Hematopoietic multipotent progenitor cell (in vitro differentiated cells): ENCODE measurements at regions not wholly inside any gene's neighbourhood (a gene's known extent, or its start where the extent isn't known, plus 50 kb on each side); places are given as distances from the start of the nearest gene placed in this dataset.
"Not testable (repeated sequence)": the region's sequence is repeated elsewhere in the genome, so short reads cannot be mapped to it uniquely, and the experiment has no call there.

Experiments
- DNase-seq, 3 donors: peaks; one replicate each; pipeline ENCODE4 v3.0.0-alpha.2; 2011 to 2015; ENCODE audit warnings: low read depth in 2 of 3, low spot score in 2 of 3

DNA sequence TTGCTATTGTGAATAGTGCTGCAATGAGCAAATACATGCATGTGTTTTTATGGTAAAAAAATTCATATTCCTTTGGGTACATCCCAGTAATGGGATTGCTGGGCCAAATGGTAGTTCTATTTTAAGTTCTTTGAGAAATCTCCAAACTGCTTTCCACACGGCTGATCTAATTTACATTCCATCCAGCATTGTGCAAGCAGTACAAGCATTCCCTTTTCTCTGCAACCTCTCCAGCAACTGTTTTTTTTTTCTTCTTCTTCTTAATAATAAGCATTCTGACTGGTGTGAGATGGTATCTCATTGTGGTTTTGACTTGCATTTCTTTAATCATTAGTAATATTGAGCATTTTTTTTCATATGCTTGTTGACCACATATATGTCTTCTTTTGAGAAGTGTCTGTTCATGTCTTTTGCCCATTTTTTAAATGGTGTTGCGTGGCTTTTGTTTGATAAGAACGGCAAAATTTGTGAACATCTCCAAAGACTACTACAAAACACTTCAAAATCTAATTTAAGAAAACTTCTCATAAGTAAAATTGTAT lies 136.1 kb upstream of the MYO3A start:
- no peak for DNase-seq

DNA sequence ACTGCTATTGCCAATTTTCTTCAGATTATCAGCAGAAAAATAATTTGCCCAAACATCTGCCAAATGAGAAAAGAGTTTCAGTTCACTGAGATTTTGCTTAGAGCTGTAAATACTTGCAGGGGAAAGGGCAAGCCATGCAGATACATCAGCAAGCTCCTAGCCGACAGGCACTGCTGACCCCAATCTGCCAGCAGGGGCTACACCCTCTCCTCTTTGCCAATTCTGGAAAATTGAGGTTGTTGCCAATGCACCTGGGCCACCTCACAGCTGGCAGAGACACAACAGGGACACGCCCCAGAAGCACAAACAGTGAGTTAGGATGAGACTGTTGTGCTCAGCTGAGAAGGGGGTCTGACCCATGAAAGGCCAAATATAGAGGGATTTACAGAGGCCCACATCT lies 129.5 kb upstream of the MYO3A start:
- DNase-seq: no peak

DNA sequence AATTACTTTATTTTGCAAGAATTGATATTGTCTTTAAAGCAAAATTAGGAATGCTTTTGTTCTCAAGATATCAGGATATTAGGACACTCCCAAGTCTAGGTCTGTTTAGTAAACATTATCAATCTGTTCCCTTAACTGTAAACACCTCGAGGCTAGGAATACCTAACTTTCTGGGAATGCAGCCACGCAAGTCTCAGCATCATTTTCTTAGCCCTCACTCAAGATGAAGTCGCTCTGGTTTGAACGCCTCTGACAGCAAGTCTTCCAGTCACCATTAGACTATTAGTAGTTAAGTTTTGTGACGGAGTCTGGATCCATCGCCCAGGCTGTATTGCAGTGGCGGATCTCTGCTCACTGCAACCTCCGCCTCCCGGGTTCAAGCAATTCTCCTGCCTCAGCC lies 128.0 kb upstream of the MYO3A start:
- DNase-seq: no peak

DNA sequence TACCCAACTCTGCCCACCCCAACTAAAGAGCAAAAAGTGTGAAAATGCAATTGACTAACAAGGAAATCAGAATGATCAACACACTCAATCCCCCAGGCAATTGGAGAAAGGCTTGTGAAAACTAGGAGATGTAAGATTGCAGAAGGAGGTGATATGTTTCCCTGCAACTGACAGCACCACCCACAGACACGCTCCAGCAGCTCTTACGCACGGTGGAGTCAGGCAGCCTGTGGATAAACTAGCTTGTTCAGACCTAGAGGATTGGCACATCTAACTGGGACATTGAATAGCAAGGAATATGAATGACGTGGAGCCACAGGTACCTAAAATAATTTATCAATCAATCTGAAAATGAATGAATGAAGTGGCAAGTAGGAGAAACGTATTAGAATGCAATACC lies 125.7 kb upstream of the MYO3A start:
- no peak for DNase-seq

DNA sequence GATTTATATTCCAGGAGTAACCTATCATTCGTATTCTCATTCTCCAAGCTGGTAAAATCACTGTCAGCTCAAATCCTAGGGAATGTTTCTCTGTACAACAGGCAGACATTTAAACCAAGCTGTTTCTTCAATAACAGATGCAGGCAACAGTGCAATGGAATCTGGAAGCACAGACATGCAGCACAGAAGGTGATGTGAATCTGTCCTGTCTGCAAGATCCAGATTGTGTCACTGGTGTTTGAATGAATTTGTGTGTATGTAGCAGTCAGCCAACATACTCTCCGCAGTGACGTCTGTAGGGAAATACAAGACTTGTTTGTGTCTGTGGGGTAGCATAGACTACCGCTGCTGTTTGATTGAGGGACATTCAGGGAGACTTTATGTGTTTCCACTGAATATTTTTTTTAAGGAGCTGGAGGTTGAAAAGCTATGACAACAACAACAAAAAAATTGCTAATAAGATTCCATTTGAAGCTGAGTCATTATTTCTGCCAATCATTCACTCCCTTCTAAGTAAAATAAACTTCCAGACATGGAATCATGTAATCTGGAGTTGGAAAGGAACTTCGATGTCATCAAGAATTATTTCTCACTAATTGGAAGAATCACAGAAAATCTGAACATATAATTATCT lies 122.9 kb upstream of the MYO3A start:
- DNase-seq: no peak

DNA sequence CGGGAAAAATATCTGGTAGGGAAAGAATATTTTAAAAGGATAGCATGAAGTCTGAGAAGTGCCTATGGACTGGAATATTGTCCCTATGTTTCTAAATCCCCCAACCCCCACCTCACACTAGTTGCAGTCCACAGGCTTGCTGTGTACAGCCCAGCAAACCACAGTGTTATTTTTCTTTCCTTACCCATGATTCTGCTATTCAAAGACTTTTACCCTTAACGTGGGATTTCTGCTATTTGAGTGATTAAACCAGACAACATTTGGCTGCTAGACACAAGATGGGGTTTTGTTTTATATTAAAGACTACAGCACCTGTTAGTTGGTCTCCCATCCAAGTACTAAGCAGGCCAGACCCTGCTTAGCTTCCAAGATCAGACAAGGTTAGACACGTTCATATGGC lies 120.5 kb upstream of the MYO3A start:
- DNase-seq: no peak

DNA sequence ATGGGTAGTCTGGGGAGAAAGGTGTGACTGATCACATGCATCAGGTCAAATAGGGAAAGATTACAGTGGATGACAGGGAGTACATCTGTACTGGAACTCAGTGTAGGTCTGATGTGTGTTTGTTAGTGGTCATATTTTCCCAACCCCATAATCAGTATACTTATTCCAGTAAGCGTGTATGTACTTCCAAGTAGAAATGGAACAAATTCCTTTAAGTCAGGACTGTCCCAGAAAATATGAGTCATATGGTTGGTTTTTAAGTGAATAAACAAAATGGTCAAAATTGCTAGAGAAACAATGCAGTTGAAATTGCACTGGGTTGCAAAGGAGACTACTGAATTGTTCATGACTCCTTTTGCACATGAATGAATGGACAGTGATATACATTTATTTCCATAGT lies 118.8 kb upstream of the MYO3A start:
- no peak for DNase-seq

DNA sequence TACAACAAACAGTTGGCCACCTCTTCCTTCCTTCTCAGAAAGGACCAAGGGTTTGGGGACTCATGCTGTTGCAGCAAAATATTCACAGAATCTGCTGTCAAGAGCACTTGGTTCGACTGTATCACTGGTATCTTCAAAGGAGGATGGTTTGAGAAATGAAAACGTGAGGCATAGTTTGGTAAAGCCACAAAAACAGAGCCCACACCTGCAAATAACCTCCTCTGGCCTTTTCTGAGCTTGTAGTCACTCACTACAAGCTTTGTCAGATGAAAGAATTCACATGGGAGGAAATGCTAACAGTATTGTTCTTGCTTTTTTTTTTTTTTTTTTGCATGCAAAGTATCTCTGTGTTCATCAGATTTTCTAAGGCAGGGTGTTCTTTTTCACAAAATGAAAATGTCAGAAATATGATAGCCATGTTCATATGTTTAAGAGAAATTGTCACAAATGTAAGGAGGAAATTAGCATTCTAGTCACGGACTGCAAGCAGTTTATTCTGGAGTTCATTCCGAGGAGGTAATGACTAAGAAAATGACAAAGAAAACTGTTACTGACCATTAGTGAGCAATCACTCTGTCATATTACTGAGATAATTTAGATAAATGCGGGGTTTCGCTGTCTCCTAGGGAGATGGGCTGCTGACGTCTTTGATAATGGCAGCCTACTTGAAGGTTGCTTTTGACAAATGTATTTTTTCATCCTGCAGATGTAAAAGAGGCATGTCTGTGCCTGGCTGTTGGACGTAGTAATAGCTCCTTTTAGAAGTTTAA lies 117.8 kb upstream of the MYO3A start:
- no peak for DNase-seq

DNA sequence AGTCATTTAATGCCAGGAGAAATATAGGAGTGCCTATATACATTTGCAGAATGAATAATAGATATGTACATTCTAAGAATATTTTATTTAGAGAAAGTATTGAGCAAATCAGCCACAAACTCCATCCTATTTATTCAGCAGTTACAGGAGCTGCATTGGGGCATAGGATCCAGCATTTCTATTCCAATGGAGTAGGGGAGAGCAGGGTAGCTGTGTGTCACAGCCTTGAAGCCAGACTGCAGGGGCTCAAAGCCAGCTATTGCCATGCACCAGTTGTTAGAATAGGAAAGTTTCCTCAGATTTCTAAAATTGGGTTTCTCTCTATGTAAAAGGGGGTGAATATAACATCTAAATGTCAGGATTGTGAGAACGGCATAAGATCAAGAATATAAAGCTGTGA lies 116.8 kb upstream of the MYO3A start:
- DNase-seq: no peak

DNA sequence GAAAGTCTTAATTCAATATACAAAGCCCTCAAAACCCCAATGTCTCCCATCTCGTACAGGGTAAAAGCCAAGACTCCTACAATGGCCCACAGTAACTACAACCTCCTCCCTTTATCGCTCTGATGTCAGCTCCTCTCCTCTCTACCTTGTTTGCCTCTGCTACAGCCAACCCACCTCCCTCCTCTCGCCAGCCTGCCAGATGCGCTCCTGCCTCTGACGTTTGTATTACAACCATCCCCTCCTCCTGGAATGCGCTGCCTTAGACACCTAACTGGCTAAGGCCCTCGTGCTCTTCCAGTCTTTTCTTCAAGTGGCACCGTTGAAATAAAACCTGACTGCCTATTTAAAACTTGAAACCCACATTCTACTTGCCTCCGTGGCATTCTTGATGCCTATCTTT lies 115.3 kb upstream of the MYO3A start:
- no peak for DNase-seq

DNA sequence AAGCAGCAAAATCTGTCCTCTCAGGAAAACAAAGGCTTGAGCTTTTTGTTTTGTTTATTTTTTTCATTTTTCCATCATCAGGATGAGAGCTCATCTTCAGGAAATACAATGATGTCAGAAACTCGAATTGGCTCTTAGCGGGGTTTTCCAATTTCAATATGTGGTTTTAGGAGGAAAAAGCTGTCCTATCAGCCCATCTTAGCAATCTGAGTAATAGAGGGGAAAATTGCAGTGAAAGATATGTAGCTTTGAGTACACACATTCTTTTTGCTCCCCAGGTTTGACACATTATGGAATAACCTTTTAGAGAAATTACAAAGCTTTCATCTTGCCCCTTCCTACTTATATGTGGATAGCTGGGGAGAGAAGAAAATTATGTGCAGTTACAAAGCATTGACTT lies 113.6 kb upstream of the MYO3A start:
- no peak for DNase-seq

DNA sequence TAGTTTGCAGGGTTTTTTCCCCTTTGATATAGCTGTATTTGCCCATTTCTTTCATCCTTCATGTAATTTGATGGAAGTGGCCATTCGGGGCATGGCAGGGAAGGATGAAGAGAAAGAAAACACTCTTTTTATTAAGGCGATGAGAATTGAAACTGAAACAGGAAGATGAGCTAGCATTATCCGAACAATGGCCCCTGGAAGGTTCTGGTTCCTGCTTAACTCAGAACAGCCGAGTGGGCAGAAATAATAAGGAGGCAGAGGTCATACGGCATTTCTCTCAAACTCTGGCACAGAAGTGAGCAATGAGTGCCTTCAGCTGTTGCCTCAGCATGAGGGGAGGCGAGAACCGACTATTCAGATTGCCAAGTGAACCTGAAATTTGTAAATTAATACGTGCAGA lies 113.2 kb upstream of the MYO3A start:
- no peak for DNase-seq

DNA sequence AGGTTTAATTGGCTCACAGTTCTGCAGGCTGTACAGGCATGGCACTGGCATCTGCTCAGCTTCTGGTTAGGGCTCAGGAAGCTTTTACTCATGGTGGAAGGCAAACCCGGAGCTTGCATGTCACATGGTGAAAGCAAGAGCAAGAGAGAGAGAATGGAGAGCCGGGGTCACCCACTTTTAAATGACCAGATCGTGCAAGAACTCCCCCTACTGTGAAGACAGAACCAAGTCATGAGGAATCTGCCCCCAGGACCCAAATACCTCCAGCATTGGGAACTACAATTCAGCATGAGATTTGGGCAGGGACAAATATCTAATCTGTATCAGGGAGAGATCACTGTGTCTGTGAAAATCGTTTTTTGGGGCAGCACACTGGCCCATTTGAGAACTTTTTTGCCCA lies 110.0 kb upstream of the MYO3A start:
- DNase-seq: no peak

DNA sequence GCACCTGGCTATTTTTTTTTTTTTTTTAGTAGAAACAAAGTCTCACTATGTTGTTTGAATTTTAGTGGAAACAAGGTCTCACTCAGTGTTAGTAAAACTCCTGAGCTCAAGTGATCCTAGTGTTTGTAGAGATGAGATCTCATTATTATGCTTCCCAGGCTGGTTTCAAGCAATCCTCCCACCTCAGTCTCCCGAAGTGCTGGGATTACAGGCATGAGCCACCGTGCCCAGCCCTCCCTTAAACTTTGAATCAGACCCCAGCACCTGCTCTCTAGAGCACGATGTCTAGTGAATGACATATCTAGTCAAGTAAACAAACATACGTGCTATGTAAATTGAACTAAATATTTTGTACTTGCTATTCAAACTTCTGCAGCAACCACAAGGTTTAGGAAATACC lies 105.6 kb upstream of the MYO3A start:
- DNase-seq: no peak

DNA sequence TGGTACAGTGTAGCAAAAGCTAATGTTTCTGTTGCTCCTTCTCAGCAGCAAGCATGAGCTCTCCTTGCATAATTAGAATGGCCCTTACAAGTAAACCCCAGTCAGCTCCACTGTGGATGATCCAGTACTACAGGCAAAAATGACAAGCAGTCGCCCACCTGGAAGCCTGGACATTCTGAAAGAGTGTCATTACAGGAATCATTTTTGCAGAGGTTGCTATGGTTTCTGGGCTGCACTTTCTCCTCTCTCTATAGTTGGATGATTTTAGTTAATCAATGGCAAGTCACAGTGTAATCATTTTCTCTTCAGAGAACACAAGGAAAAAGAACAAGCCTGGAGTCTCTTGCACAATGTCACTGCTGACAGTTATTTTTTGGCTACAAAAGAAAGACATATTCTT lies 102.9 kb upstream of the MYO3A start:
- DNase-seq: no peak

DNA sequence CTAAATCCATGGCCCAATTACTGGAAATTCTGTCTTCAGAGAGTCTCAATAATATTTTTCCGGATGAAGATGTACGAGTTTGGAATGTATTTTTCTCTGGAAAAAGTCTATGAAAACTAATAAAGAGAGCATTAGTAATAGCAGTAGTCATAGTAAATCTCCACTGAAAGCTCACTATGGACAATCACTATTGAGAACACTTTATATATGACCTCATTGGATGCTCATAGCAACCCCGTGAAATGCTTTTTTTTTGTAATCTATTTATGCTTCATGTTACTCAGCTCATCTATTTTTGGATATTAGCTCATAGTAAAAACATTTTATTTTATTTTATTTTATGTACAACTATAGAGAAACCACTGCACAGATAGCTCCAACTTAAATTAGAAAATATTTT lies 94.3 kb upstream of the MYO3A start:
- no peak for DNase-seq

DNA sequence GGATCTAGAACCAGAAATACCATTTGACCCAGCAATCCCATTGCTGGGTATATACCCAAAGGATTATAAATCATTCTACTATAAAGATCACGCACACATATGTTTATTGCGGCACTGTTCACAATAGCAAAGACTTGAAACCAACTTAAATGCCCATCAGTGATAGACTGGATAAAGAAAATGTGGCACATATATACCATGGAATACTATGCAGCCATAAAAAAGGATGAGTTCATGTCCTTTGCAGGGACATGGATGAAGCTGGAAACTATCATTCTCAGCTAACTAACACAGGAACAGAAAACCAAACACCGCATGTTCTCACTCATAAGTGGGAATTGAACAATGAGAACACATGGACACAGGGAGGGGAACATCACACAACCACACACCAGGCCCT lies 93.2 kb upstream of the MYO3A start:
- not testable (repeated sequence) for DNase-seq

DNA sequence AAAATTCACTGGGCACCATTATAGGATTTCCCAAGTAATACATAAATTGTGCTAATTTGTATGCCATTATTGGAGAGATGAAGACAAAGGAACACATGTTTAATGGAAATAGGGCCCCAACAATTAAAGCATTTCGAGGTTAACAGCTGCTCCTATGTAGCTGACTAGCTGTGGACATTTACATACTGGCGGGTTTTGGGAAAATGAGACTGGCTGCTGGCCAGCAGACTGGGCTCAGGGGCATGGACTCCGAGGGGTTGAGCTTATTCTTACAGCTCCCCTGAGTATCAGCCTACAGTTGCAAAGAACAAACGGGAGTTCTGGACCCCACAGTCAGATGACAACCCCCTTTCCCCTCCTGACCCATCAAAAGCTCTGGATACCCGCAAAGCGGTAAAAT lies 91.9 kb upstream of the MYO3A start:
- DNase-seq: no peak

DNA sequence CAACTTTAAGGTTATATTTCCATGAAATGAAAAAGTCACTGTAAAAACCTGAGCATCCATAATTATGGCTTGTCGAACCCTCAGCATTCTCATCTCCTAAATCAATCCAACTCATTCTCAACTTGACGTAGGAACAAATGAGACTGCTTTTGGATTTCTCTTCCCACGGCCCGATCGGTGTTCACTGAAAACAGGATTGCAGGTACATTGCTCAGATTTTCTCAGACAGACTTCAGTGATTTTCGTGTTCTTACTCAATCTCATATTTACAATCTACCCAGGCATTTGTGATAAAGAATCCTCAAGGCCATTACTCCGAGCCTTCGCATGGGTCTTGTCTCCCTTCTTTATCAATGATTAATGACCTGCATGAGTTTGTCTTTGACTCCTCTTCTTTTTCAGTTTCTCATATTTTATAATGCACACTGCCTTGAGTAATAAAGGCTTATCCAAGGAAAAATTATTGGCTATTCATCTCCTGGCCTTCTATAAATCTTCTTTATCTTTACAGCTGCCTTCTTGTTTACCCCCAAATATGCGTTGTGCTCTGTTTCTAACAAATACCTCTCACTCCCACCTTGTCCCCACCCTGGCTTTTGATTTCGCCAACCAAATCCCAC lies 90.4 kb upstream of the MYO3A start:
- no peak for DNase-seq

DNA sequence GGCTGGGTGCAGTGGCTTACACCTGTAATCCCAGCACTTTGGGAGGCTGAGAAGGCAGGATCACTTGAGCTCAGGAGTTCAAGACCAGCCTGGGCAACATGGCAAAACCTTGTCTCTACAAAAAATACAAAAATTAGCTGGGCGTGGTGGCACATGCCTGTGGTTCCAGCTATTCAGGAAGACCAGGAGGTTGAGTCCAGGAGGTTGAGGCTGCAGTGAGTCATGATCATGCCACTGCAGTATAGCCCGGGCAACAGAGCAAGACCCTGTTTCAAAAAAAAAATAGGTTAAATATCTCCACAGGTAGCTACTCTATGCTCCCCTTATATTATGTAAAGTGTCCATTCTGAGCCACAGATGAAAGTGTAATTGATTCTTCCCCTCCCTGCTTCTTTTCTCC lies 89.3 kb upstream of the MYO3A start:
- DNase-seq: not testable (repeated sequence)

DNA sequence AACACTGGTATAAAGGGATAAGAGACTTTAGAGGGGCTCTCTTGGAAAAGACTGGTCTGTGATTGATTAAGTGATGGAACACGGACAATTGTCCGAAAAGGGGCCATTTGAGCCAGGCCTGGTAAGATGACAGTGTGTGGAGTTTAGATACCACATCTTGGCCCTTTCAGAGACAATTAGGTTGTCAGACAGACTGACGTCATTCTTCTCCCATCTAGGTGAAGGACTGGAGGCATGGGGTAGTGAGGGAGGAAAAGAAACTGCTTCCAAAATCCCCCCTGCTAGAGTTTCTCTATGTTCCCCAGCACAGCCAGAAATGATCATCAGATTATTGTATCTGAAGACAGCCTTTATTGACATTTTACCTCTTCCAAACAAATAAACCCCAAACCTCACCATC lies 84.8 kb upstream of the MYO3A start:
- no peak for DNase-seq

DNA sequence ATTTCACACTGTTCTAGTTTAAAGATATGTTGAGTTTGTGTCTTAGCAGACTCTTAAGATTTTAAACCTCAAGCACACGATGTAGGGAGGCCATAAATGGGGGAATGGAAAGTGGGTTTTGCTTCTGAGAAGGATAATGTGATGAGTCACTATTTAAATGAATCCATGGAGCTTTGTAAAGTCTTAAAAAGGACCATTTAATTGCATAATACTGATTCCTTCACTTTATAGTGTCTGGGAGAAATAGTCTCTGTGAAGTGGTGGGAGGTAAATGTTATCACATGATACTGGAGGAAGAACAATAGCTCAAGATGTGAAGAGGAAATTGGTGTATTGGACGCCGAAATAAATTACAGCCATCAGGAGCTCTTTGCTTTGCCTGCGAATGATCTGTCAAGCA lies 84.0 kb upstream of the MYO3A start:
- DNase-seq: no peak
